NOMO-1 treated with dmso at 0.1 percent for 144 hours (cell line): ENCODE measurements at regions not wholly inside any gene's neighbourhood (a gene's known extent, or its start where the extent isn't known, plus 50 kb on each side); places are given as distances from the start of the nearest gene placed in this dataset.
"Not testable (repeated sequence)": the region's sequence is repeated elsewhere in the genome, so short reads cannot be mapped to it uniquely, and the experiment has no call there.

Source experiments
- DNase-seq: peaks from one replicate; lab custom pipeline; 2025; ENCODE audit not compliant: unreplicated experiment; lab: John Stamatoyannopoulos, UW

GRCh38 chr3:150357923-150358607 is 50.0 kb upstream of the TSC22D2 start:
- DNase-seq = no peak

- DNase-seq = no peak
Measured at GRCh38 chr3:150357140-150357539, 51.0 kb upstream of the TSC22D2 start.

- DNase-seq = no peak
Measured at GRCh38 chr3:150355574-150355973, 52.5 kb upstream of the TSC22D2 start.

- DNase-seq = no peak
Measured at GRCh38 chr3:150352931-150353330, 55.2 kb upstream of the TSC22D2 start.

DNA sequence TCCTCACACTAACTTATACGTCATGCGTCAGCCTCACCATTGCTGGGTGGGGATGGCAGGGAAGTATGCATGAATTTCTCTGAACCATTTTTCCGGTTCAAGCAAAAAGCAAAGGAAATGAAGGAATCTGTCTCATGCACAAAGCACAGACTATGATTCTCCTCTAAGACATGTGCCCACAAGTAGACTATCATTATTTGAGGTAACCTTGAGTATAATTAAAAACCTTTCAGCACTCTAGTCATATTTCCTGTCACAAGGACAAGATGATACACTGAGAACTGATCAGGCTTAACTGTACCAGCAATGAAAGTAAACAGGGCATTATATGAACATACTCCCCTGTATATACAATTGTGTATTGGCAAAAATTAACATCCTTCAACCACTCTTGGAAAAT is 56.7 kb upstream of the TSC22D2 start:
- no peak for DNase-seq

GRCh38 chr3:150349314-150350097 is 58.6 kb upstream of the TSC22D2 start:
- no peak for DNase-seq

GRCh38 chr3:150348500-150348899 is 59.6 kb upstream of the TSC22D2 start:
- DNase-seq = peak; percentile 51

GRCh38 chr3:150346981-150347863 is 60.9 kb upstream of the TSC22D2 start:
- no peak for DNase-seq

- DNase-seq = no peak
Measured at GRCh38 chr3:150346266-150346665, 61.8 kb upstream of the TSC22D2 start.

GRCh38 chr3:150345021-150345538 is 63.0 kb upstream of the TSC22D2 start:
- DNase-seq = no peak

GRCh38 chr3:150344079-150344759 is 63.9 kb upstream of the TSC22D2 start:
- no peak for DNase-seq

DNA sequence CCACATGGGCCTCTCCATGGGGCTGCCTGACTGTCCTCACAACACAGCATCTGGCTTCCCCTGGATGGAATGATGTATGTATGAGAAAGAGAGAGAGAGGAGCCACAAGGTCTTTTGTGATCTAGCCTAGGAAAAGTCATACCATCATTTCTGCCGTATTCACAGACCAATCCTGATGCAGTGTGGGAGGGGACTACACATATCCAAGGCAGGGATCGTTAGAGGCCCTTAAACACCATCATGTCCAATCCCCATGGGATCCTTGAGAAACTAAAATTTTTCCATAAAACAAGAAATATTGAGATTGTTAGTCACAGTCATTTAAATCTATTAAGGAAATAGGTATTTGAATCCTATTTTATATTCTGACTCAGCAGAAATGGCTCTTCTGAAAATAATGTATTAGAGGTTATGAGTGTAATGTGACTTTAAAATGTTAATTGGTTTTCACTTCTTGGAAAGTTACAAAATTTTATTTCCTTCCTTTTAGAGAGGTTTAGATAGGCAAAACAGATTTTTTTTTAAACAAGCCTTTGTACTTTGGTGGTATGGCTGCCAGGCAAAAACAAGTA is 65.1 kb upstream of the TSC22D2 start:
- DNase-seq = no peak

DNA sequence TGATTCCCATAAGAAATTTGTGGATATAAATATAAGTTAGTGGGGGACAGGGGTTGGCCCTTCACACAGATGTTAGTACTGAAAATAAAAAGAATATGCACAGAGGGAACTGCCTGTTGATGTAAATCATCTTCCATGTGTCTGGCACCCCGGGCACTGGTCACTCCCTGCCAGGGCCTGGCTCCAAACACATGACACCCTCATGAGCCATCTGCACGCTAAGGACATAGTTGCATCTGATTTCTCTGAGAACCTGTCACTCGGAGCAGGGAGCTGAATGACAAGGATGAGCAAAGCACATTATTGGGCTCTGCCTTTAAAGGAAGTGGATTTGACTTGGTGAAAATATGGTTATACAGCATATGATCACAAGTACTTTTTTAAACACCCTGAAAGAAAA is 66.2 kb upstream of the TSC22D2 start:
- DNase-seq = no peak

GRCh38 chr3:150336363-150336762 is 71.7 kb upstream of the TSC22D2 start:
- DNase-seq = not testable (repeated sequence)

DNA sequence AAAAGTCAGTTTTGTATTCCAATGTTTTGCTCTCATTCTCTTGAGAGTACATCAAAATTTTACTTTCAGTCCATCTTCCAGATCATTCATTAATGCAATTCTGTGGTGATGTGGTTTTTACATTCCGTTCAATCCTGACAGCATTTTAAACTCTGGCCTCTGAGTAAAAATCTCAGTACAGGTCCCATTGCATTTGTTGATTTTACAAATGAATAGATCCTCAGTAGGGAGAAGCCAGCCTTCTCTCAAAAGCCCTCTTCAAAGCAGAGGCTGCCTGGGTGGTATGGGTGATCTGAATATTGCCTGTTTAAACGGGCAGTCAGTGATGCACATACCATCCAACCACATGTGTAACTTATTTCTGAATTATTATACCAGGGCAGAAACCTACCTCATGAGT is 72.5 kb upstream of the TSC22D2 start:
- no peak for DNase-seq

DNA sequence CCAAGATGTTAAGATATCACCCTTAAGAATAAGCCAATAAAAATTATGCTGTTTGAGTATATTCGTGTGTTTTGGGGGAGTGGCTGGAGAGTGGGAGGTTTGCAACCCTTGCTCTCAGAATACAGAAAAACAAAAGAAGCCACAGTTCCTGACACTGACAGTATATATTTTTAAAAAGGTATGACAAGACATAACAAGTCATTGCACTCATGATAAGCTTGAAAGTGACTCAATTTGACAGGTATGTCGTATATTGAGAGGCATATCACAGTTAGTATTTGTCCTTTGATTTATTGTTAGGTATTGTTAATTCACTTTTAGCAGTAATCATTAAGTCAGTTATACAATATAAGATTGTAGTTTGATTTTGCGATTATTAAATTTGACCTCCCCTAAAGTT is 73.1 kb upstream of the TSC22D2 start:
- no peak for DNase-seq

DNA sequence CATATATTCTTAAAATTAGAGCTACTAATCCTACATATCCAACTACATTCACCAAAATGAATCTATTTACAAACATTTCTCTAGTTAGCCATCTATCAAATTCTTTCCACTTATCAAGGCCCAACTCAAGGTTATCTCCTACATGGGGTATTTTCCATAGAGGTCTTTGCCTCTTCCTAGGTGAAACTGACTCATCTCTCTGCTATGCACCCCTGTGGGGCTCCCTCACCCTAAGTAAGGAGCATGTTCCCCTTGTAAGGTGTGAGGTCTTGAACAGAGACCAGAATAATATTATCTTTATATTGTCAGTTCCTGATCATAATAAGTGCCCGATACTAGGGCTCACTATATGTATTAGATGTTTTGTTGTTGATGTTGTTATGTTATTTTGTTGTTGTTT is 74.6 kb upstream of the TSC22D2 start:
- DNase-seq = no peak

- DNase-seq = no peak
Measured at GRCh38 chr3:150331978-150332568, 76.0 kb upstream of the TSC22D2 start.

DNA sequence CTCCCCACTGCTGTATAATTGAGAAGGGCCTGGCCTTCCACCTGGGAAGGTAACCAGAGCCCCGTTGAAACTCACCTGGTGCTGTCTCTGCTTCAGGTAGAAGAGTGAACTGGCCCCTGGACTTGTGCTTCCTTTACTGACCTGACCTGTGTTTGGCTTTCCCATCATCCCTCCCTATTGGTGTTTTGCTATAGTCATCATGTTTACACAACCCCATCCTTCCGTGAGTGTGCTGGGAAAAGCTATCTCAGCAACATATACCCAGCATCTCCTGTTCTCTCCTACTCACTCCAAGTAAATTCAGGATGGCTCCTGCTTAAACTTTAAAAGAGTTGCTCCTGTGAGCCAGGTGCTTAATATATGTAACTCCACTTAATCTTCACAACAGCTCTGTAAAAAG is 77.2 kb upstream of the TSC22D2 start:
- DNase-seq = no peak

DNA sequence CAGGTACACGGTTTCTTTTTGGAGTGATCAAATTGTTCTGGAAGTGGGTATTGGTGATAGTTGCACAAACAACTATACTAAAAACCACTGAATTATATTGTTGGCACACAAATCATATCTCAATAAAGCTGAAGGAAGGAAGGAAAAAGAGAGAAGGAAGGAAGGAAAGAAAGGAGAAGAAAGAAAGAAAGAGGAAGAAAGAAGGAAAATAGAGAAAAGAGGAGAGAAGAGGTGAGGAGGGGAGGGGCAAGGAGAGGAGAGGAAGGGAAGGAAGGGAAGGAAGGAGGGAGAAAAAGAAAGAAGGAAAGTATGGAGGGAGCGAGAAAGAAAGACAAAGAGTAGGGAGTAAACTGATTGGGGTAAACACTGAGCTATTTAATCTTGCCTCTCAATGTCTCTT is 77.9 kb upstream of the TSC22D2 start:
- DNase-seq = no peak
